ENCODE measurements at regions not wholly inside any gene's neighbourhood (a gene's known extent, or its start where the extent isn't known, plus 50 kb on each side); places are given as distances from the start of the nearest gene placed in this dataset.
"Not testable (repeated sequence)": the region's sequence is repeated elsewhere in the genome, so short reads cannot be mapped to it uniquely, and the experiment has no call there.

DNA sequence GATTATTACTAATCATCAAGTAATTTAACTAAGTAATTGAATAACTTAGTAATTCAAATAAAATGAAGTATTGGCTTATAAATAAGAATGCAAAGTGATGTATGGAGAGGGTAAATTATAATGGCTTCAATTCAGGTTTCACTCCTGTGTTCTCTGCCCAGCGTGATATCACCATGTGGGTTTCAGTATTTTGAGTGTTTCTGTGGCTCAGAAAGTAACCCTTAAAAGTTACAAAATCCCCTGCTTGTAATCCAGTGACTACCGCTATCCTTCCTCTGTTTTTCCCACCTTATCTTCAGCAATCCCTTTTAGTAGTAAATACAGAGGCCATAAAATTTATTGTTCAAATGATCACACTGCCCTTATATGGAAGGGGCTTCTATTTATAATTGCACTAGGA is 316.4 kb upstream of the CFAP20DC start:
- peaks cover 34% of the 10 kb centered on the region for H3K9me3 Mint-ChIP-seq
- H3K4me1 Mint-ChIP-seq (ENCODE audit: low read depth), result no peaks in the 10 kb centered on the region
- no peak overlapping the region for H3K4me3 Mint-ChIP-seq
- H3K27me3 Mint-ChIP-seq (ENCODE audit: insufficient read depth), result peaks cover 1% of the 10 kb centered on the region
- H3K27ac Mint-ChIP-seq, result no peak overlapping the region
- no peak for TF ChIP-seq CTCF (IDR thresholded peaks at IDR 0.05)
- DNase-seq, result no peak
- H3K36me3 Mint-ChIP-seq (ENCODE audit: low read depth), result no peaks in the 10 kb centered on the region

- Mint-ChIP-seq H3K4me3 (no peak overlapping the region), H3K9me3 (peaks cover 43% of the 10 kb centered on the region), H3K36me3 (ENCODE audit: low read depth) (no peaks in the 10 kb centered on the region), H3K27ac (no peak overlapping the region), H3K4me1 (ENCODE audit: low read depth) (no peaks in the 10 kb centered on the region), H3K27me3 (ENCODE audit: insufficient read depth) (peaks cover 3% of the 10 kb centered on the region)
- TF ChIP-seq CTCF (IDR thresholded peaks at IDR 0.05), result no peak
- DNase-seq, result no peak
These were observed 314.7 kb upstream of the CFAP20DC start for GRCh38 chr3:59364496-59364895.

DNA sequence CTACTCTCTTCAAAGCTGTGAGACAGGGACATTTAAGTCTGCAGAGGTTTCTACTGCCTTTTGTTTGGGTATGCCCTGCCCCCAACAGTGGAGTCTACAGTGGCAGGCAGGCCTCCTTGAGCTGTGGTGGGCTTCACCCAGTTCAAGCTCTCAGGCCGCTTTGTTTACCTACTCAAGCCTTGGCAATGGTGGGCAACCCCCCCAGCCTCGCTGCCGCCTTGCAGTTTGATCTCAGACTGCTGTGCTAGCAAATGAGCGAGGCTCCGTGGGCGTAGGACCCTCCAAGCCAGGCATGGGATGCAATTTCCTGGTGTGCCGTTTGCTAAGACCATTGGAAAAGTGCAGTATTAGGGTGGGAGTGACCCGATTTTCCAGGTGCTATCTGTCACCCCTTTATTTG is 310.5 kb upstream of the CFAP20DC start:
- not testable (repeated sequence) for DNase-seq; H3K36me3 Mint-ChIP-seq (ENCODE audit: low read depth); H3K27me3 Mint-ChIP-seq (ENCODE audit: insufficient read depth); H3K4me3 Mint-ChIP-seq; H3K27ac Mint-ChIP-seq; H3K4me1 Mint-ChIP-seq (ENCODE audit: low read depth)
- H3K9me3 Mint-ChIP-seq, result peaks cover 39% of the 10 kb centered on the region

GRCh38 chr3:59341459-59341858 is 291.6 kb upstream of the CFAP20DC start:
- H3K36me3 Mint-ChIP-seq (ENCODE audit: low read depth), result no peaks in the 10 kb centered on the region
- no peak overlapping the region for H3K27ac Mint-ChIP-seq
- DNase-seq, result no peak
- H3K4me3 Mint-ChIP-seq, result no peak overlapping the region
- no peak for TF ChIP-seq CTCF (IDR thresholded peaks at IDR 0.05)
- peaks cover 3% of the 10 kb centered on the region; the same call in 1 of the 2 replicates for H3K9me3 Mint-ChIP-seq
- H3K27me3 Mint-ChIP-seq (ENCODE audit: insufficient read depth), result no peaks in the 10 kb centered on the region; the same call in 1 of the 2 replicates
- H3K4me1 Mint-ChIP-seq (ENCODE audit: low read depth), result no peaks in the 10 kb centered on the region

GRCh38 chr3:59339818-59340217 is 290.0 kb upstream of the CFAP20DC start:
- H3K36me3 Mint-ChIP-seq (ENCODE audit: low read depth), result no peaks in the 10 kb centered on the region
- no peaks in the 10 kb centered on the region for H3K4me1 Mint-ChIP-seq (ENCODE audit: low read depth)
- H3K4me3 Mint-ChIP-seq, result no peak overlapping the region
- no peak for TF ChIP-seq CTCF (IDR thresholded peaks at IDR 0.05)
- DNase-seq, result no peak
- no peaks in the 10 kb centered on the region; the same call in 1 of the 2 replicates for H3K27me3 Mint-ChIP-seq (ENCODE audit: insufficient read depth)
- H3K9me3 Mint-ChIP-seq, result peaks cover 3% of the 10 kb centered on the region; the same call in 1 of the 2 replicates
- H3K27ac Mint-ChIP-seq, result no peak overlapping the region

GRCh38 chr3:59338934-59339333 is 289.1 kb upstream of the CFAP20DC start:
- H3K4me1 Mint-ChIP-seq (ENCODE audit: low read depth), result no peaks in the 10 kb centered on the region
- H3K9me3 Mint-ChIP-seq, result peaks cover 5% of the 10 kb centered on the region; the same call in 1 of the 2 replicates
- H3K36me3 Mint-ChIP-seq (ENCODE audit: low read depth), result no peaks in the 10 kb centered on the region
- no peak overlapping the region for H3K4me3 Mint-ChIP-seq
- no peaks in the 10 kb centered on the region; the same call in 1 of the 2 replicates for H3K27me3 Mint-ChIP-seq (ENCODE audit: insufficient read depth)
- no peak for DNase-seq
- TF ChIP-seq CTCF (IDR thresholded peaks at IDR 0.05), result no peak
- no peak overlapping the region for H3K27ac Mint-ChIP-seq
